ENCODE measurements at regions not wholly inside any gene's neighbourhood (a gene's known extent, or its start where the extent isn't known, plus 50 kb on each side); places are given as distances from the start of the nearest gene placed in this dataset.

DNA sequence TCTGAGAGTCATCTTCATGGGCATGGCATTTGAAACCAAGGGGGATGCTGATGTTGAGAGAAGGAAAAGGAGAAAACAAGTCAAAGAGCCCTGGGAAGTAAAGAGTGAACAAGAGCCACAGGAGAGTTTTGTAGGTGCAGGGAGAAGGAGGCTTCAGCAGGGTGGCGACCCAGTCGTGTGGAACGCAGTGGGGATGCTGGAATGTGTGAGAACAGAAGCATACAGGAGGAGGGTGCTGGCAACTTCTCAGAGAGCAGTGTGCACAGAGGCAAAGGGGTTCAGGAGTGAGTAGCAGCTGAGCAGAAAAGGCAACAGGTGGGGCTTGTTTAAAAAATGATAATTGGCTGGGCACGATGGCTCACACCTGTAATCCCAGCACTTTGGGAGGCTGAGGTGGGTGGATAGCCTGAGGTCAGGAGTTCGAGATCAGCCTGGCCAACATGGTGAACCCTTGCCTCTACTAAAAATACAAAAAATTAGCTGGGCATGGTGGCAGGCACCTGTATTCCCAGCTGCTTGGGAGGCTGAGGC, 75.8 kb upstream of the PLET1 start:
- TF ChIP-seq, protein P1, sequence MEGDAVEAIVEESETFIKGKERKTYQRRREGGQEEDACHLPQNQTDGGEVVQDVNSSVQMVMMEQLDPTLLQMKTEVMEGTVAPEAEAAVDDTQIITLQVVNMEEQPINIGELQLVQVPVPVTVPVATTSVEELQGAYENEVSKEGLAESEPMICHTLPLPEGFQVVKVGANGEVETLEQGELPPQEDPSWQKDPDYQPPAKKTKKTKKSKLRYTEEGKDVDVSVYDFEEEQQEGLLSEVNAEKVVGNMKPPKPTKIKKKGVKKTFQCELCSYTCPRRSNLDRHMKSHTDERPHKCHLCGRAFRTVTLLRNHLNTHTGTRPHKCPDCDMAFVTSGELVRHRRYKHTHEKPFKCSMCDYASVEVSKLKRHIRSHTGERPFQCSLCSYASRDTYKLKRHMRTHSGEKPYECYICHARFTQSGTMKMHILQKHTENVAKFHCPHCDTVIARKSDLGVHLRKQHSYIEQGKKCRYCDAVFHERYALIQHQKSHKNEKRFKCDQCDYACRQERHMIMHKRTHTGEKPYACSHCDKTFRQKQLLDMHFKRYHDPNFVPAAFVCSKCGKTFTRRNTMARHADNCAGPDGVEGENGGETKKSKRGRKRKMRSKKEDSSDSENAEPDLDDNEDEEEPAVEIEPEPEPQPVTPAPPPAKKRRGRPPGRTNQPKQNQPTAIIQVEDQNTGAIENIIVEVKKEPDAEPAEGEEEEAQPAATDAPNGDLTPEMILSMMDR (IDR thresholded peaks at IDR 0.05) = no peak
- no peaks in the 10 kb centered on the region for H3K36me3 ChIP-seq
- DNase-seq (ENCODE audit: low spot score) = no peak
- H3K4me3 ChIP-seq = no peak overlapping the region
- no peaks in the 10 kb centered on the region for H3K4me1 ChIP-seq (ENCODE audit: control insufficient read depth in 1 of 2, low read depth in 2 of 2)
- no peak for ATAC-seq (ENCODE audit: insufficient number of reproducible peaks, low FRiP score, low read depth)
- H3K9me3 ChIP-seq = no peaks in the 10 kb centered on the region
- no peak overlapping the region for H3K27ac ChIP-seq
- H3K27me3 ChIP-seq (replicated peaks; ENCODE audit: insufficient read depth) = no peaks in the 10 kb centered on the region

DNA sequence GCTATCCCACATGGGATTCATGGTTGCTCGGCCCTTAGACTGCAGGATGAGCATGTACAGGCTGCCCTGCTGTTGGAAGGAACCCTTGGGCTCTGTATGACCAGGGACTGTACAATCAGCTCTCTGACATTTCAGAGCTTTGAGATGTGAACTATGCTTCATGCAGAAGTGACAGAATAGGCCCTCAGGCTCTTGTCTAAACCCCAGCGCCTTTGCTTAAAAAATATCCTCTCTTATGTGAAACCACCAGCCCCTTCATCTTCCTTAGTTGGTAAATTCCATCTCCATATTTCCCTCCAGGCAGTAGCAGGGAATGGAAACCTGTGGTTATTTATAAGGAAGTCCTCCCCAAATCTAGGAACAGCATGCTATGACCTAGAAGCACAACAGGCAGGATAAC, 78.9 kb upstream of the PLET1 start:
- no peaks in the 10 kb centered on the region for H3K27me3 ChIP-seq (replicated peaks; ENCODE audit: insufficient read depth)
- no peaks in the 10 kb centered on the region for H3K36me3 ChIP-seq
- TF ChIP-seq, protein P1 (IDR thresholded peaks at IDR 0.05) = no peak
- peaks cover 0 to 19% of the 10 kb centered on the region in 2 donors for H3K4me1 ChIP-seq (ENCODE audit: control insufficient read depth in 1 of 2, low read depth in 2 of 2)
- ATAC-seq (ENCODE audit: insufficient number of reproducible peaks, low FRiP score, low read depth) (no peak), DNase-seq (ENCODE audit: low spot score) (no peak)
- H3K4me3 ChIP-seq = no peak overlapping the region
- H3K27ac ChIP-seq = no peak overlapping the region
- H3K9me3 ChIP-seq = no peaks in the 10 kb centered on the region

DNA sequence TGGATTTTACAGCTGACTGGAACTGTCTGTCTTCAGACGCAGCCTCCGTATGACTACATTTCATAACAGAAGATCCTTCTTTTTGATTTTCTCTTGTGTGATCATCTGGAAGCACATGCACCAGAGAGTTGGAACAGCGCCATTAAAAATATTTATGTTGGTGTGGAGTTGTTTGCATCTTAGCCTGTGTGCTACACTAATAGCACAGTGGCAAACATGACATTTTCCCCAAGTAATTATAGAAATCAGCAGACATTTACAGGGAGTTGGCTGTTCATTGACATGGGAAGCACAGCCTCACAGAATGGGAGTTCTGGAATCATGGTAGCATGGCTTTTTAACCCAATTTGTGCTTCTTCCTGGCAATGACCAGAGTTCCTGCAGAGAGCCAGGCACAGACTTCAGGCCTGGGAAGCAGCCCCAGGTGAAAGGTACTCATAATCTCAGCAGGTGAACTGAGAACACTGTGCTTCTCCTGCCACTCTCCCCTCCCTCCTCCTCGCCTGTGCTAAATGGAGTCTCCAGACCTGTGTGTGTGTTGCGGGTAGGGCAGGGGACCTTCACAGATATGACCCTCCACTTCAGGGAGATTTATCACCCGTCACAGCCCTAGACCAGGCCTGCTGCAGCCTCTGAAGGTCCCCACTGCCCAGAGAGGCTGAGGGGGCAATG, 82.8 kb upstream of the PLET1 start:
- DNase-seq (ENCODE audit: low spot score) = no peak
- no peak overlapping the region for H3K4me3 ChIP-seq
- no peak for ATAC-seq (ENCODE audit: insufficient number of reproducible peaks, low FRiP score, low read depth)
- no peaks in the 10 kb centered on the region for H3K36me3 ChIP-seq
- peaks cover 0 to 28% of the 10 kb centered on the region in 2 donors for H3K4me1 ChIP-seq (ENCODE audit: control insufficient read depth in 1 of 2, low read depth in 2 of 2)
- H3K9me3 ChIP-seq = no peaks in the 10 kb centered on the region
- TF ChIP-seq, protein P1 (IDR thresholded peaks at IDR 0.05) = no peak
- no peak overlapping the region for H3K27ac ChIP-seq
- H3K27me3 ChIP-seq (replicated peaks; ENCODE audit: insufficient read depth) = no peaks in the 10 kb centered on the region

DNA sequence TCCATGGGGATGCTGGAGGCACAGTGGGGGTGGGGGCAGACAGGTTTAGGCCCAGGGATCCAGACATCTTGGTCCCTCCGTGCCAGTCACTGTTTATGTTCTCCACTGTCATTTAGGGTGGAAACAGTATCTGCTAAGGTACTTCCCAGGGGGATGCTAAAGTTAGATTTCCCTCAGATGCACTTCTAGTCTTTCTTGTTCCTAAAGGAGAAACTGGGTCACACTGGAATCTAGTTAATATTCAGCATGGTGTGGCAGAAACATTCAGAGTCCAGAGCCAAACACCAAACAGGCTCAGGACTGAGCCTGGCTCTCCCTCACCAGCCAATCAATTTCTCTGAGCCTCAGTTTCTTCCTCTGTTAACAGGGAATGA, 83.4 kb upstream of the PLET1 start:
- Histone ChIP-seq H3K4me1 (ENCODE audit: control insufficient read depth in 1 of 2, low read depth in 2 of 2) (peaks cover 0 to 28% of the 10 kb centered on the region in 2 donors), H3K4me3 (no peak overlapping the region), H3K36me3 (no peaks in the 10 kb centered on the region), H3K9me3 (no peaks in the 10 kb centered on the region), H3K27ac (no peak overlapping the region), H3K27me3 (replicated peaks; ENCODE audit: insufficient read depth) (no peaks in the 10 kb centered on the region)
- DNase-seq (ENCODE audit: low spot score) (no peak), ATAC-seq (ENCODE audit: insufficient number of reproducible peaks, low FRiP score, low read depth) (no peak)
- TF ChIP-seq, protein P1 (IDR thresholded peaks at IDR 0.05) = no peak

DNA sequence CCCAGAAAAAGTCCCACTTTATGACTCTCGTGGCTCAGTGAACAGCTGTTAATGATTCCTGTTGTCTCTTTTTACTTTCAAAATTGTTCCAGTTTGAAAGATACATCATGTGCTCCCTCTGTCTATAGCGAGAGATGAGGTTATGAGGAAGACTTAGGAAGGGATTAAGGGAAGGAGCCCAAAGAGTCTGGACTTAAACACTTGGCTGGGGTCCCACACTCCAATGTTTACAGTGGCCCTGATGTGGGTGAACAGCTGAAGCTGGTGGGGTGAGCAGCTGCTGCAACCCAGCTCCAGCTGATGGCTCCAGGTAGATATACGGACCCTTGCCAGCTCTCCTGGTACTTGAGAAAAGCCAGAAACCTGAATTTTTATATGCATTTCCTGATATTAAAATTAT, 84.5 kb upstream of the PLET1 start:
- Histone ChIP-seq H3K36me3 (no peaks in the 10 kb centered on the region), H3K27me3 (replicated peaks; ENCODE audit: insufficient read depth) (no peaks in the 10 kb centered on the region), H3K4me1 (ENCODE audit: control insufficient read depth in 1 of 2, low read depth in 2 of 2) (peaks cover 0 to 28% of the 10 kb centered on the region in 2 donors), H3K4me3 (no peak overlapping the region), H3K27ac (no peak overlapping the region), H3K9me3 (no peaks in the 10 kb centered on the region)
- DNase-seq (ENCODE audit: low spot score) = no peak
- TF ChIP-seq, protein P1 (IDR thresholded peaks at IDR 0.05) = no peak
- ATAC-seq (ENCODE audit: insufficient number of reproducible peaks, low FRiP score, low read depth) = no peak
